Breast epithelium (tissue), 3 donors: ENCODE measurements at regions not wholly inside any gene's neighbourhood (a gene's known extent, or its start where the extent isn't known, plus 50 kb on each side); places are given as distances from the start of the nearest gene placed in this dataset.

ENCODE experiments used
- CTCF ChIP-seq, 3 donors: fragments of 450-650 bp; IDR thresholded peaks; one replicate each; pipeline ENCODE4 v1.5.1; 2016 to 2017; ENCODE audit warnings: antibody characterized with exemption in 3 of 3, mild to moderate bottlenecking in 3 of 3, moderate library complexity in 3 of 3
- POLR2A ChIP-seq: fragments of 450-650 bp; IDR thresholded peaks from one replicate; pipeline ENCODE4 v1.6.1; 2016; ENCODE audit warnings: antibody characterized with exemption, mild to moderate bottlenecking, moderate library complexity
- POLR2AphosphoS5 ChIP-seq, 3 donors: sonication (generic); formaldehyde crosslinking; IDR thresholded peaks; one replicate each; pipeline ENCODE4 v1.6.1; 2017; ENCODE audit warnings: antibody characterized with exemption in 3 of 3

GRCh38 chr13:80988391-80989151 is 647.6 kb upstream of the SPRY2 start:
- TF ChIP-seq CTCF (IDR thresholded peaks at IDR 0.05) (no peak), POLR2A (no peak), POLR2AphosphoS5 (IDR thresholded peaks at IDR 0.05) (no peak)
